Hepatocyte (in vitro differentiated cells): ENCODE measurements at regions not wholly inside any gene's neighbourhood (a gene's known extent, or its start where the extent isn't known, plus 50 kb on each side); places are given as distances from the start of the nearest gene placed in this dataset.

ENCODE experiments used
- DNase-seq: peaks from one replicate; pipeline ENCODE4 v3.0.0-alpha.2; 2016; ENCODE audit warnings: low spot score
- H2AFZ ChIP-seq: fragments of 200-600 bp; sonication (generic); 2 replicates; pipeline ENCODE4 v1.6.0; 2016; ENCODE audit warnings: antibody characterized with exemption, mild to moderate bottlenecking
- H3K27ac ChIP-seq: fragments of 200-600 bp; sonication (generic); 2 replicates; pipeline ENCODE4 v1.5.1; 2016; ENCODE audit warnings: mild to moderate bottlenecking
- H3K27me3 ChIP-seq: fragments of 200-600 bp; sonication (generic); 2 replicates; pipeline ENCODE4 v1.6.1; 2016
- H3K36me3 ChIP-seq: fragments of 200-600 bp; sonication (generic); replicated peaks from 2 replicates; pipeline ENCODE4 v1.5.1; 2016; ENCODE audit warnings: low read depth; ENCODE audit not compliant: insufficient read depth
- H3K4me1 ChIP-seq: fragments of 200-600 bp; sonication (generic); 2 replicates; pipeline ENCODE4 v1.5.1; 2016; ENCODE audit warnings: mild to moderate bottlenecking, moderate library complexity; ENCODE audit not compliant: insufficient read depth
- H3K4me2 ChIP-seq: fragments of 200-600 bp; sonication (generic); 2 replicates; pipeline ENCODE4 v1.6.0; 2016
- H3K4me3 ChIP-seq: fragments of 200-600 bp; sonication (generic); 2 replicates; pipeline ENCODE4 v1.5.1; 2016; ENCODE audit warnings: mild to moderate bottlenecking
- H3K79me2 ChIP-seq: fragments of 200-600 bp; sonication (generic); 2 replicates; pipeline ENCODE4 v1.6.0; 2017; ENCODE audit warnings: mild to moderate bottlenecking
- H3K9me2 ChIP-seq: fragments of 200-600 bp; sonication (generic); replicated peaks from 2 replicates; pipeline ENCODE4 v1.6.0; 2017; ENCODE audit warnings: mild to moderate bottlenecking; ENCODE audit not compliant: insufficient read depth
- H3K9me3 ChIP-seq: fragments of 200-600 bp; sonication (generic); 2 replicates; pipeline ENCODE4 v1.5.1; 2016; ENCODE audit warnings: low read depth, mild to moderate bottlenecking
- H4K20me1 ChIP-seq: fragments of 200-600 bp; sonication (generic); 2 replicates; pipeline ENCODE4 v1.6.0; 2016; ENCODE audit warnings: mild to moderate bottlenecking; ENCODE audit not compliant: insufficient read depth, poor library complexity, severe bottlenecking
- EZH2 ChIP-seq: fragments of 200-600 bp; sonication (generic); IDR thresholded peaks from 2 replicates; pipeline ENCODE4 v1.6.1; 2016; ENCODE audit warnings: antibody characterized with exemption, mild to moderate bottlenecking, borderline replicate concordance
- EZH2phosphoT487 ChIP-seq: fragments of 200-600 bp; sonication (generic); IDR thresholded peaks from one replicate; pipeline ENCODE4 v1.6.1; 2018; ENCODE audit warnings: antibody characterized with exemption, mild to moderate bottlenecking, low read depth, moderate library complexity; ENCODE audit not compliant: unreplicated experiment, severe bottlenecking
- WGBS: methylation state at CpG from one replicate; pipeline ENCODE4 v1.1.6; 2016; ENCODE audit warnings: low lambda C conversion rate; ENCODE audit errors: missing lambda C conversion rate; 5-methylcytosine and 5-hydroxymethylcytosine counted together
- TF ChIP-seq, protein P1 (sequence below): fragments of 200-600 bp; sonication (generic); IDR thresholded peaks from 2 replicates; pipeline ENCODE4 v1.5.1; 2016; ENCODE audit warnings: antibody characterized with exemption, mild to moderate bottlenecking; ENCODE audit not compliant: poor library complexity

- no peak overlapping the region for H3K4me2 ChIP-seq
- peaks cover 6% of the 10 kb centered on the region for H3K9me3 ChIP-seq
- H3K27me3 ChIP-seq = no peaks in the 10 kb centered on the region
- no peak for DNase-seq
- no peaks in the 10 kb centered on the region for H3K4me1 ChIP-seq
- 77% methylated on average over 3 of the region's 3 CpGs for WGBS
- no peak overlapping the region for H3K27ac ChIP-seq
- no peak overlapping the region for H3K4me3 ChIP-seq
- TF ChIP-seq EZH2 = no peak
- TF ChIP-seq EZH2phosphoT487 = no peak
- TF ChIP-seq, protein P1, sequence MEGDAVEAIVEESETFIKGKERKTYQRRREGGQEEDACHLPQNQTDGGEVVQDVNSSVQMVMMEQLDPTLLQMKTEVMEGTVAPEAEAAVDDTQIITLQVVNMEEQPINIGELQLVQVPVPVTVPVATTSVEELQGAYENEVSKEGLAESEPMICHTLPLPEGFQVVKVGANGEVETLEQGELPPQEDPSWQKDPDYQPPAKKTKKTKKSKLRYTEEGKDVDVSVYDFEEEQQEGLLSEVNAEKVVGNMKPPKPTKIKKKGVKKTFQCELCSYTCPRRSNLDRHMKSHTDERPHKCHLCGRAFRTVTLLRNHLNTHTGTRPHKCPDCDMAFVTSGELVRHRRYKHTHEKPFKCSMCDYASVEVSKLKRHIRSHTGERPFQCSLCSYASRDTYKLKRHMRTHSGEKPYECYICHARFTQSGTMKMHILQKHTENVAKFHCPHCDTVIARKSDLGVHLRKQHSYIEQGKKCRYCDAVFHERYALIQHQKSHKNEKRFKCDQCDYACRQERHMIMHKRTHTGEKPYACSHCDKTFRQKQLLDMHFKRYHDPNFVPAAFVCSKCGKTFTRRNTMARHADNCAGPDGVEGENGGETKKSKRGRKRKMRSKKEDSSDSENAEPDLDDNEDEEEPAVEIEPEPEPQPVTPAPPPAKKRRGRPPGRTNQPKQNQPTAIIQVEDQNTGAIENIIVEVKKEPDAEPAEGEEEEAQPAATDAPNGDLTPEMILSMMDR = no peak
- no peaks in the 10 kb centered on the region for H3K9me2 ChIP-seq
- H2AFZ ChIP-seq = no peak overlapping the region
- no peaks in the 10 kb centered on the region for H3K79me2 ChIP-seq
- no peaks in the 10 kb centered on the region for H4K20me1 ChIP-seq
- H3K36me3 ChIP-seq = no peaks in the 10 kb centered on the region
These were observed 546.0 kb downstream of the MN1 start for GRCh38 chr22:27255580-27255979.

- Histone ChIP-seq H3K79me2 (no peaks in the 10 kb centered on the region), H3K36me3 (no peaks in the 10 kb centered on the region), H3K4me3 (no peak overlapping the region), H3K9me3 (peaks cover 6% of the 10 kb centered on the region), H3K4me2 (no peak overlapping the region), H2AFZ (no peak overlapping the region), H3K9me2 (no peaks in the 10 kb centered on the region), H3K27ac (no peak overlapping the region), H4K20me1 (no peaks in the 10 kb centered on the region), H3K27me3 (no peaks in the 10 kb centered on the region), H3K4me1 (no peaks in the 10 kb centered on the region)
- no peak for DNase-seq
- TF ChIP-seq EZH2 = no peak
- TF ChIP-seq EZH2phosphoT487 = no peak
- TF ChIP-seq, protein P1 = no peak
- 72% methylated on average over 5 of the region's 5 CpGs for WGBS
These were observed 543.6 kb downstream of the MN1 start for GRCh38 chr22:27257987-27258386.

DNA sequence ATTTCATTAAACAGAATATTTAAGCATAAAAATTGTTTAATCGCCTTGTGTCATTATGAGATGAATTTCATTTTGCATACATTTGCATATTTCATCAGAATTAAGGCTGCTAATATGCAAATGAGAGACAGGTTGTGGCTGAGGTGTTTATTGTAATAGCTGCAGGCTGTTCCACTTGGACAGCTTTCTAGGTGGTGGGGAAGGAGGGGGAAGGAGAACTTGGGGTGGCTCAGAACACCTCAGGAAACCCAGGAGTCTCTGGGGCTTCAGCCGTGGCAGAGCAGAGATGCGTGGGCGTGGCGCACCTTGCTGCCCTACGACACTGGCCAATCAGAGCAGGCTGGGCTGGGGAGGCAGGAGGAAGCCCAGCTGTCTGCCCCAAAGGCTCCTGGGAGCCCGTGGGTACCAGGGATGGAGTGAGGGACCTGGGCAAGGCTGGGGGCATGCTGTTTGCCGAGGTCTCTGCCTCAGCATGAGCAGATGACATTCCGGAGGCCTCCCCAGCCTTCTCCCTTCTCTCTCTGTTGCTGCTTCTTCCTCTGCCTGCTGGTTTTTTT, 542.9 kb downstream of the MN1 start:
- Histone ChIP-seq H3K79me2 (no peaks in the 10 kb centered on the region), H3K4me3 (no peak overlapping the region), H3K9me2 (no peaks in the 10 kb centered on the region), H4K20me1 (no peaks in the 10 kb centered on the region), H3K9me3 (peaks cover 6% of the 10 kb centered on the region), H3K4me1 (no peaks in the 10 kb centered on the region), H3K36me3 (no peaks in the 10 kb centered on the region), H3K27ac (no peak overlapping the region), H2AFZ (no peak overlapping the region), H3K4me2 (no peak overlapping the region), H3K27me3 (no peaks in the 10 kb centered on the region)
- WGBS = 71% methylated on average over 8 of the region's 9 CpGs
- DNase-seq = no peak
- TF ChIP-seq EZH2 = no peak
- TF ChIP-seq, protein P1 = no peak
- no peak for TF ChIP-seq EZH2phosphoT487
